Astrocyte of the spinal cord (primary cell): ENCODE measurements at regions not wholly inside any gene's neighbourhood (a gene's known extent, or its start where the extent isn't known, plus 50 kb on each side); places are given as distances from the start of the nearest gene placed in this dataset.
"Not testable (repeated sequence)": the region's sequence is repeated elsewhere in the genome, so short reads cannot be mapped to it uniquely, and the experiment has no call there.

Experiments used
- DNase-seq: peaks from one replicate; pipeline ENCODE4 v3.0.0; 2011; ENCODE audit warnings: low read depth, low spot score
- H3K4me3 ChIP-seq: 2 replicates; pipeline ENCODE4 v1.5.1; 2011; ENCODE audit warnings: low read depth, mild to moderate bottlenecking, low read length, moderate library complexity
- in situ Hi-C: cut with HindIII; loops from 2 replicates; pipeline ENCODE4 v1.10.0; 2017; ENCODE audit warnings: low sequenced_read_pairs
- TF ChIP-seq, protein P1 (sequence below): IDR thresholded peaks from 2 replicates; pipeline ENCODE4 v1.5.1; 2012; ENCODE audit warnings: low read depth, mild to moderate bottlenecking, low read length, inconsistent platforms

DNA sequence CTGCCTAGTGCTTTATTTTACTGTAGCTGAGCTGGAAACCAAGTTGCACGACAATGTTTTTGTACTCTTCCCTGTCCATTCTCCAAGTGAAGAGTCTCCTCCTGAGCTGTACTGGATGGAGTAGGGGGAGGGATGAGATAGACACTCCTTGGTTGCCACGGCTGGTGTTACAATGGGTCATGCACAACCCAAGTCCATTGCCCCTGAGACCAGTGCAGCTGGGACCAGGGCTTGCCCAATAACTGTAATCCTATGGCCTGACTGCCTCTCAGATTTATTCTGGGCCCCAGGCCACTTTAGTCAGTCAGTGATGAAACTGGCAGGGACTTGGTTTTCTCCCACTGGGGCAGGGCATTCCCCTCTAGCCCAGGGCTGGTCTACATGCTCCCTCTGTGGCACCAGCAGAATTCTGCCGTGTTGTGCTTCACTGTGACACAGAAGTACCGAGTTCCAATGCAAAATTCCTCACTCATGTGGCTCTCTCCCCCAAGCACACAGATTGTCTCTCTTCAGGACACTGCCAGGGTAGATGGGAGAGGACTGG lies 203.3 kb upstream of the PCDH18 start:
- in situ Hi-C loops = no loop called here
- TF ChIP-seq, protein P1, sequence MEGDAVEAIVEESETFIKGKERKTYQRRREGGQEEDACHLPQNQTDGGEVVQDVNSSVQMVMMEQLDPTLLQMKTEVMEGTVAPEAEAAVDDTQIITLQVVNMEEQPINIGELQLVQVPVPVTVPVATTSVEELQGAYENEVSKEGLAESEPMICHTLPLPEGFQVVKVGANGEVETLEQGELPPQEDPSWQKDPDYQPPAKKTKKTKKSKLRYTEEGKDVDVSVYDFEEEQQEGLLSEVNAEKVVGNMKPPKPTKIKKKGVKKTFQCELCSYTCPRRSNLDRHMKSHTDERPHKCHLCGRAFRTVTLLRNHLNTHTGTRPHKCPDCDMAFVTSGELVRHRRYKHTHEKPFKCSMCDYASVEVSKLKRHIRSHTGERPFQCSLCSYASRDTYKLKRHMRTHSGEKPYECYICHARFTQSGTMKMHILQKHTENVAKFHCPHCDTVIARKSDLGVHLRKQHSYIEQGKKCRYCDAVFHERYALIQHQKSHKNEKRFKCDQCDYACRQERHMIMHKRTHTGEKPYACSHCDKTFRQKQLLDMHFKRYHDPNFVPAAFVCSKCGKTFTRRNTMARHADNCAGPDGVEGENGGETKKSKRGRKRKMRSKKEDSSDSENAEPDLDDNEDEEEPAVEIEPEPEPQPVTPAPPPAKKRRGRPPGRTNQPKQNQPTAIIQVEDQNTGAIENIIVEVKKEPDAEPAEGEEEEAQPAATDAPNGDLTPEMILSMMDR = no peak
- no peak for DNase-seq
- H3K4me3 ChIP-seq = no peak overlapping the region

DNA sequence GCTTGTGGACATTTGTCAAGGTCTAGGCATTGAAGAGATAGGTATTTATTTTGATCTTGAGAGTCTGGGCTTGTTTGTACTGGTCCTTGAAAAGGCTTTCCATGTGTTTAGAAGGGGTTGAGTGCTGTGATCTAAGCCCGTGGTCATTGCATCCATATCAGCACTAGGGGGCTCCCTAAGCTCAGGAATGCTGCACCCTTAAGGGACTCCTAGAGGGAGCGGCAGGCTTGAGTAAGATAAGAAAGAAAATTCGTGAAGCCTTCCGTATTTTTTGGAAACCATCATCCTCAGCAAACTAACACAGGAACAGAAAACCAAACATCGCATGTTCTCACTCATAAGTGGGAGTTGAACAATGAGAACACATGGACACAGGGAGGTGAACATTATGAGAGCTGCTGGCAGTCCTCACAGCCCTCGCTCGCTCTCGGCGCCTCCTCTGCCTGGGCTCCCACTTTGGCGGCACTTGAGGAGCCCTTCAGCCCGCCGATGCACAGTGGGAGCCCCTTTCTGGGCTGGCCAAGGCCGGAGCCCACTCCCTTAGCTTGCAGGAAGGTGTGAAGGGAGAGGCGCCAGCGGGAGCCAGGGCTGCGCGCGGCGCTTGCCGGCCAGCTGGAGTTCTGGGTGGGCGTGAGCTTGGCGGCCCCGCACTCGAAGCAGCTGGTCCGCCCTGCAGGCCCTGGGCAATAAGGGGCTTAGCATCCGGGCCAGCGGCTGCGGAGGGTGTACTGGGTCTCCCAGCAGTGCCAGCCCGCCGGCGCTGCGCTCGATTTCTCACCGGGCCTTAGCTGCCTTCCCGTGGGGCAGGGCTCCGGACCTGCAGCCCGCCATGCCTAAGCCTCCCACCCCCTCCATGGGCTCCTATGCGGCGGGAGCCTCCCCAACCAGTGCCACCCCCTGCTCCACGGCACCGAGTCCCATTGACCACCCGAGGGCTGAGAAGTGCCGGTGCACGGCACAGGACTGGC lies 201.2 kb upstream of the PCDH18 start:
- H3K4me3 ChIP-seq, in situ Hi-C loops, DNase-seq: not testable (repeated sequence)
- TF ChIP-seq, protein P1 = peak; percentile 19

DNA sequence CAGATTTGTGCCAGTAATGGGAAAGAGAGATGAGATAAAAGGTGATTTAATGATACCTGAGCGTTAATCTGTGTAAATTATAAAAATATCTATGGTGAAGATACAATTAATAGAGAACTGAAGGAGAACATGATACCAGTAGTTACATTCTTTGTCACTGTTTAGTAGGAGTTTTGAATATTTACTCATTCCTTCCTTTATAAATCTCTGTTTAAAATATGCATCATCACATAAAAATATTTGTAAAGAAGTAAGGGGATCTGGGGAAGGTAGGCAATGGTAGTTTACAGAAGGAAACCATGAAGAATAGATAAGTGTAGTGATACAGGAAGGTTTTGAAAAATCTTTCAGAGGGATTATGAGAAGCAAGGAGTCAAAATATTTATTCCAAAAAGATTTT lies 190.6 kb upstream of the PCDH18 start:
- no peak for DNase-seq
- no peak overlapping the region for H3K4me3 ChIP-seq
- in situ Hi-C loops = no loop called here
- TF ChIP-seq, protein P1 = no peak

DNA sequence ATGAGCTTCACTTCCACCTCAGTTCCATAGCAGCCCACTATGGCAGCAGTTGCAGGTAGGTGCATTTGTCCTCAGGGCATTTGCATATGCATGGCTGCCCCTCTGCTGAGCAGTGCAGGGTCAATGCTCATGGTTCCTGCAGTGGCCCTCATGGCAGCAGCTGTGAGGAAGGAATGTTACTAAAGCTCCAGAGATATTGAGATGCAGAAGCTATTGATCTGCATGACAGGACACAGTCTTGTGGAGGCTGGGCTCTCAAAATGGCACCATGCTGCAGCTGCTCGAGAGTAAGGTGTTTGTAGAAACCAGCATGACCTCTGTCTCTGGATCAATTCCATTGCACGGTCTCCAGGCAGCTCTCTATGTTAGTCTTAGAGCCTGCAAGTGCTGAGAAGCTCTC lies 179.2 kb upstream of the PCDH18 start:
- DNase-seq = no peak
- no peak overlapping the region for H3K4me3 ChIP-seq
- TF ChIP-seq, protein P1 = no peak
- in situ Hi-C loops = no loop called here

DNA sequence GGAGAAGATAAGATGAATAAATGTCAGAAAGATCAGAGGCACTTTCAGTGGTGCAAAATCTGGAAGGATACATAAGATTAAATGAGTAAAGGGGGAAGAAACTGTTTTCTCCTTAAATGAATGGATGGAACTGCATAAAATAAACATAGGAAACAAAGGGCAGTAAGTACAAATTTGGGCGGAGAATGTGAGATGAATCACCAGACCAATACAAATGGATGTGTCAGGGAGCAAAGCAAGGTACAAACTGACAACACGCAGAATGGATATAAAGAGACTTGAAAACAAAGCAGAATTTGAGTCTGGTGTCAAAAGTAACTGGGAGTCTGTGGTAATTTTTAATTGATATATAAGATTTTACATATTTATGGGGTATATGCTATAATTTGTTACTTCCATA lies 175.3 kb upstream of the PCDH18 start:
- in situ Hi-C loops = no loop called here
- TF ChIP-seq, protein P1 = no peak
- no peak overlapping the region for H3K4me3 ChIP-seq
- DNase-seq = peak; percentile 59

DNA sequence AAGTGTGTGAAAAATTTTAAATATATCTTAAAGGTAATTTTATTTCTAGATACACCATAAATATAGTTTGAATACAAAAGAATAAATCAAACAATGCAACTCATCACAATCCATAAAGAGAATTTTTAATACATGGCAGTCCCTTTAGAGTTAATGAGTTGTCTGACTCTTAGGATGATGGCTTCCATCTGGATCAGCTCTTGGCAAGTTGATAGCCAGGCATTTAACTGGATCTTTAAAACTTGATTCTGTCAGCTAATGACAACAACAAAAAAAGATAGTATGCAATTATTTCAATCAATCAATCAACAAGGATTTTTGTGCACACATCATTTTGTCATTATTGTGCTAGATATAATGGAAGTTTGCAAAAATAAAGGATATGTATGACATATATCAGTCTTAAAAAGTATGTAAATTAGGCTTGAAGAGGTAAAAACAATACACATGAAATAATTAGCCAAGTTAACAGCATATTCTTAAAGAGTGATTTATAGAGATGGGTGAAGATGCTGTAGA lies 174.9 kb upstream of the PCDH18 start:
- H3K4me3 ChIP-seq = no peak overlapping the region
- TF ChIP-seq, protein P1 = no peak
- in situ Hi-C loops = no loop called here
- no peak for DNase-seq
